Stomach (tissue), 4 donors: ENCODE measurements at regions not wholly inside any gene's neighbourhood (a gene's known extent, or its start where the extent isn't known, plus 50 kb on each side); places are given as distances from the start of the nearest gene placed in this dataset.

Experiments
- CTCF ChIP-seq, 7 experiments: fragments of 450-650 bp in 4 of 7; fragments of 200-600 bp in 3 of 7; sonication (generic) in 3 of 7; IDR thresholded peaks; one replicate each; pipeline ENCODE4 v1.5.1; 2016 to 2019; ENCODE audit warnings: antibody characterized with exemption in 7 of 7, control low read depth in 2 of 7, mild to moderate bottlenecking in 1 of 7
- POLR2AphosphoS5 ChIP-seq, 3 donors: sonication (generic); formaldehyde crosslinking; IDR thresholded peaks; one replicate each; pipeline ENCODE4 v1.6.1; 2016; ENCODE audit warnings: antibody characterized with exemption in 3 of 3

GRCh38 chr12:75660805-75661404 lies 149.5 kb upstream of the KRR1 start:
- TF ChIP-seq CTCF (IDR thresholded peaks at IDR 0.05) (no peak), POLR2AphosphoS5 (IDR thresholded peaks at IDR 0.05) (no peak)
